ENCODE measurements at regions not wholly inside any gene's neighbourhood (a gene's known extent, or its start where the extent isn't known, plus 50 kb on each side); places are given as distances from the start of the nearest gene placed in this dataset.

- TF ChIP-seq, protein P1, sequence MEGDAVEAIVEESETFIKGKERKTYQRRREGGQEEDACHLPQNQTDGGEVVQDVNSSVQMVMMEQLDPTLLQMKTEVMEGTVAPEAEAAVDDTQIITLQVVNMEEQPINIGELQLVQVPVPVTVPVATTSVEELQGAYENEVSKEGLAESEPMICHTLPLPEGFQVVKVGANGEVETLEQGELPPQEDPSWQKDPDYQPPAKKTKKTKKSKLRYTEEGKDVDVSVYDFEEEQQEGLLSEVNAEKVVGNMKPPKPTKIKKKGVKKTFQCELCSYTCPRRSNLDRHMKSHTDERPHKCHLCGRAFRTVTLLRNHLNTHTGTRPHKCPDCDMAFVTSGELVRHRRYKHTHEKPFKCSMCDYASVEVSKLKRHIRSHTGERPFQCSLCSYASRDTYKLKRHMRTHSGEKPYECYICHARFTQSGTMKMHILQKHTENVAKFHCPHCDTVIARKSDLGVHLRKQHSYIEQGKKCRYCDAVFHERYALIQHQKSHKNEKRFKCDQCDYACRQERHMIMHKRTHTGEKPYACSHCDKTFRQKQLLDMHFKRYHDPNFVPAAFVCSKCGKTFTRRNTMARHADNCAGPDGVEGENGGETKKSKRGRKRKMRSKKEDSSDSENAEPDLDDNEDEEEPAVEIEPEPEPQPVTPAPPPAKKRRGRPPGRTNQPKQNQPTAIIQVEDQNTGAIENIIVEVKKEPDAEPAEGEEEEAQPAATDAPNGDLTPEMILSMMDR (IDR thresholded peaks at IDR 0.05; ENCODE audit: low read depth, low read length), result no peak
- no peak for TF ChIP-seq EZH2phosphoT487 (IDR thresholded peaks at IDR 0.05; ENCODE audit: low read depth)
Observed at GRCh38 chr7:25567430-25567829, 339.1 kb upstream of the NPVF start.

Measured in OCI-LY3 (cell line).